ENCODE measurements at regions not wholly inside any gene's neighbourhood (a gene's known extent, or its start where the extent isn't known, plus 50 kb on each side); places are given as distances from the start of the nearest gene placed in this dataset.
"Not testable (repeated sequence)": the region's sequence is repeated elsewhere in the genome, so short reads cannot be mapped to it uniquely, and the experiment has no call there.

- TF ChIP-seq CTCF, POLR2A (IDR thresholded peaks at IDR 0.05): not testable (repeated sequence)
Observed at GRCh38 chr1:166684669-166685068, 154.6 kb upstream of the POGK start.
